Head of caudate nucleus (tissue), 42 donors: ENCODE measurements at regions not wholly inside any gene's neighbourhood (a gene's known extent, or its start where the extent isn't known, plus 50 kb on each side); places are given as distances from the start of the nearest gene placed in this dataset.
A peak's percentile ranks its signal among the peaks of the same experiment; 100 is the strongest.
"Not testable (repeated sequence)": the region's sequence is repeated elsewhere in the genome, so short reads cannot be mapped to it uniquely, and the experiment has no call there.

ENCODE experiments used
- DNase-seq, 42 donors: peaks; one replicate each; pipeline versions ENCODE4 v3.0.0 to v3.0.0-alpha.2; 2020 to 2021; ENCODE audit warnings: mixed read lengths in 7 of 42
- intact Hi-C: fragments of 100-400 bp; cut with DNase I; formaldehyde crosslinking; loops from one replicate; pipeline ENCODE4 v1.15.0; 2022

DNA sequence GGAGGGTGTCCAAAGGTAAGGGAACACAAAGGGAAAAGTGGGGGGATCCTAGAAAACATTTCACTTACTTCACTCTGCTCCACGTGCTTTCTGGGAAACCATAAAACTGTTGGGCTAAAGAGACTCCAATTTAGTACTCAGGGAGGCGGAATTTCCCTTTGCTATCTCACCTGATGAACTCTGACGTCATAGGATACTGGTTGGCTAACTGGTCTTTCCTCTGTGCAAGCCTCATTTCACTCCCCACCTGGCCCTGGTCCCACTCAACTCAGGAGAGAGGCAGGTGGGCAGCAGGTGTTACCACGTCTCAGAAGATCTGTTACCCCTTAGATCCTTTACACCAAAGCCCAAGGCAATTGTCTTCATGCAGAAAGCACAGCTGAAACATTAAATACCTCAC lies 51.8 kb upstream of the PMAIP1 start:
- intact Hi-C loops = no loop called here
- DNase-seq = no peak

GRCh38 chr18:59847491-59847846 lies 52.3 kb upstream of the PMAIP1 start:
- intact Hi-C loops, DNase-seq: not testable (repeated sequence)

- DNase-seq = no peak
- intact Hi-C loops = no loop called here
These were observed 52.8 kb upstream of the PMAIP1 start for GRCh38 chr18:59846814-59847490.

DNA sequence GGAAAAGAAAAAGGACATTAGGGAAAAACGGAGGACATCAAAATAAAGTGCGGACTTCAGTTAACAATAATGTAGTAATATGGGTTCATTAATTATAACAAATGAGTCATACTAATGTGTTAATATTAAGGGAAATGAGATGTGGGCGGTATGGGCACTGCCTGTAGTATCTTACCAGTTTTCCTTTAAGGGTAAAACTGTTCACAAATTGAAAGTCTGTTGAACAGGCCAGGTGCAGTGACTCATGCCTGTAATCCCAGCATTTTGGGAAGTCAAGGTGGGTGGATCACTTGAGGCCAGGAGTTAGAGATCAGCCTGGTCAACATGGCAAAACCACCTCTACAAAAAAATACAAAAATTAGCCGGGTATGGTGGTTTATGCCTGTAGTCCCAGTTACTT lies 56.8 kb upstream of the PMAIP1 start:
- DNase-seq = no peak
- intact Hi-C loops = no loop called here

DNA sequence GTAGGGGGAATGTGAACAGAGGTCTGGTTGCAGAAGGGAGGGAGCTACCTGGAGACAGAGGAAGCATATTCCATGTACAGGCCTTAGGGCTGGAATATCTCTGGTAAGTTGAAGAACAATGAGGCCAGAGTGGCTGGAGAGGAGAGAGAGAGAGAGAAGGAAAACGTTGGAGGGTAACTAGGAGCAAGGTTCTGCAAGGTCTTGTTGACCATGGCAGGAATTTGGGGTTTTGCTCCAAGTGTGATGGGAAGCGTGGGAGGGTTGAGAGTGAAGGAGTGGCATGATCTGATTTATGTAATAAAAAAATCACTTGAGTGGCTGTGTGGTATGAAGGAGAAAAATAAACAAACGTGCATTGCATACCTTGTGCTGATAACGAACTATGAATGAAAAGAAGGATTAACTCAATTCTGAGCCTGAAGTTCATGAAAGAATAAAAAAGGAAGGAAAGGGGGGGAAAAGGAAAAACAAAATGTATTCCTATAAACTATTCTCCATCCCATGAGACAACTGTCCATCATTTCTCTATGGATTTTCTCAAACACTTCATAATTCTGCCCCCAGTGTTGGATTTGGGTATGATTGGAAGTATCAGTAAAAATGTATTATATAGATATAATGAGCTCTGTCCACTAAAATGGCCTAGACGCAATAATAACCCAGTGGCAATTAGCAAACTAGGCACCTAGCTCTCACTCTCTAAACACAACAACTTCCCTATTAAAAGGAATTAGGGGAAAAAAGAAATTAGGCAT lies 59.7 kb upstream of the PMAIP1 start:
- intact Hi-C loops = no loop called here
- no peak for DNase-seq

- intact Hi-C loops = no loop called here
- no peak for DNase-seq
These were observed 60.5 kb upstream of the PMAIP1 start for GRCh38 chr18:59839246-59839645.

- intact Hi-C loops = no loop called here
- DNase-seq = peak in 28 of 42 donors; percentile 7 to 73 (median 36)
These were observed 62.2 kb upstream of the PMAIP1 start for GRCh38 chr18:59837586-59837985.

GRCh38 chr18:59835605-59836379 lies 64.0 kb upstream of the PMAIP1 start:
- intact Hi-C loops = no loop called here
- no peak for DNase-seq

GRCh38 chr18:59834267-59834666 lies 65.5 kb upstream of the PMAIP1 start:
- intact Hi-C loops = no loop called here
- DNase-seq = no peak

- intact Hi-C loops = no loop called here
- DNase-seq = no peak
These were observed 66.0 kb upstream of the PMAIP1 start for GRCh38 chr18:59833785-59834184.

- peak in 41 of 42 donors; percentile 13 to 86 (median 72) for DNase-seq
- intact Hi-C loops = loop anchor here (5.0 kb wide), 1 partner anchor 361 kb away; no protein-coding TSS in a partner anchor
These were observed 76.1 kb upstream of the PMAIP1 start for GRCh38 chr18:59823596-59824195.

DNA sequence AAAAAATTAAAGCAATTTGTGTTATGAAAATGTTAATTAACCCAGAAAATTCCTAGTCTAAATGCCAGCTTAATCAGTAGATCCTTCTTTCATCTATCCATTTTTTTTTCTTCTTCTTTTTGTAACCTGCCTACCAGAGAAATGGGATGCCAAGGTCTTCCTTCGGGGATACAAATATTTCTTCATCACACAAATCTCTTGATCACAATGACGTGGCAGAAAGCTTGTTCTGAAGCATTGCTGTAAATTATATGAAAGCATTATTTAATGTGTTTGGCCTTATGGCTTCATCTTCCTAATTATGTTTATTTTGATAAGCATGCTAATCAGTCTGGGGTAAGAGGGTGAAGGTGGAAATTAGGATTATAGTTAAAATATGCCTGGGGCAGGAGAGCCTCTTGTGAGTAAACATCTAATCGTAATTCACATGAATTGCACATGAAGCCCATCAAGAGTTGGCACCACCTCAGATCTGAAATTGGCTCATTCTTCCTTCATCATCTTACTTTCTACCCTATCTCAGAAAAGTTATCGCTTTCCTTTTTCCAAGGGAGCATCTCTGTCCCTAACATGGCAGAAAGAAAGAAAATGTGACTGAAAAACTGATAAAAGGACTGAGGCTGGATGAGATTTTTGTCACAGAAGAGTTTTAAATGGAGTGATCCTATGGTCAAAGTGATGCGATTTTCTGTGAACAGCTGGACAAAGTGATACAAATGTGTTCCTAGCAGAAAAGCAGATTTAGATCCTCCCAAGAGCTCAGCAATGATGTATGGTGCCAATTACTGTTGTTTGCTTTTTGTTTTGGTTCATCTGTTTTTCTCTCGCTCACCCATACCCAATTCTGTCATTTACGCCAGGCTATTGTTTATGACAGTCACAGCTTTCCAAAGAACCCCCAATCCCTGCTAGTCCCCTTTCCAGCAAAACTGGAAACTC lies 76.9 kb upstream of the PMAIP1 start:
- DNase-seq = no peak
- intact Hi-C loops = loop anchor here (5.0 kb wide), 1 partner anchor 361 kb away; no protein-coding TSS in a partner anchor

DNA sequence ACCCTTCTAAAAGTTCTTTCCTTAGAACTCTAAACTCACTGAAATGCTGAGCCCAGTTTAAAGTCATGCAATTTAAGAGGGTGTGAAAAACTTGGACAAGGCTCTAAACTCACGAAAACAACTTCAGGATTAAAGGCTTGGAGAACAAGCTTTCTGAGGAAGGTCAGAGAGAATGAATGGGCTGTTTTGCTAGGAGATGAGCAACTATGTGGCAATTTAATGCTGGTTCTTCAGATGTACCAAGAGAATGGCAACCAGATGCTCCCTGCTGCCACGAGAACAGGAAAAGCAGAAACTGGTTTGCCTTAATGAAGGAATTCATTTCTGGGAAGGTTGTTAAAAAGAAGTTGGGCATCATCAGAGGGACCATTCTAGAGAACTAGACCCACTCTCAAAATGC lies 77.8 kb upstream of the PMAIP1 start:
- intact Hi-C loops = loop anchor here (5.0 kb wide), 1 partner anchor 360 kb away; no protein-coding TSS in a partner anchor
- DNase-seq = peak in 3 of 42 donors; percentile 9 to 23 (median 14)

- DNase-seq = no peak
- intact Hi-C loops = loop anchor here (5.0 kb wide), 1 partner anchor 358 kb away; no protein-coding TSS in a partner anchor
These were observed 79.1 kb upstream of the PMAIP1 start for GRCh38 chr18:59820663-59821062.

- intact Hi-C loops = no loop called here
- DNase-seq = no peak
These were observed 81.0 kb upstream of the PMAIP1 start for GRCh38 chr18:59818769-59819168.

DNA sequence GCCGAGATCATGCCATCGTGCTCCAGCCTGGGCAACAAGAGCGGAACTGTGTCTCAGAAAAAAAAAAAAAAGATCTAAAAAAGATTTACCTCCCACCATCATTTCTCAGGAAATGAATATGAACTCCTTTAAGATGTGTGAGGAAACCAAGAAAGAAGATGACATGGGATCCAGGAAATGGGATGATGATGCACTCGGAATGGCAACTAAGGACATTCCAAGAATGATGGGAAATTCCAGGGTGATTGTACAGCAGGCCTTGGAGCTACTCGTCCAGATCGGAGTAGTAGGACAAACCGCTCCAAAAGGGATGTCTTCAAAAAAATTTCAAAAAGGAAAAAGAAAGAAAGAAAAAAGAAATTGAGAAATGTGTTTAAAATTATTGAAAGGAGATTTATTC lies 84.9 kb upstream of the PMAIP1 start:
- intact Hi-C loops = no loop called here
- DNase-seq = no peak

GRCh38 chr18:59813942-59814341 lies 85.9 kb upstream of the PMAIP1 start:
- DNase-seq = no peak
- intact Hi-C loops = no loop called here

DNA sequence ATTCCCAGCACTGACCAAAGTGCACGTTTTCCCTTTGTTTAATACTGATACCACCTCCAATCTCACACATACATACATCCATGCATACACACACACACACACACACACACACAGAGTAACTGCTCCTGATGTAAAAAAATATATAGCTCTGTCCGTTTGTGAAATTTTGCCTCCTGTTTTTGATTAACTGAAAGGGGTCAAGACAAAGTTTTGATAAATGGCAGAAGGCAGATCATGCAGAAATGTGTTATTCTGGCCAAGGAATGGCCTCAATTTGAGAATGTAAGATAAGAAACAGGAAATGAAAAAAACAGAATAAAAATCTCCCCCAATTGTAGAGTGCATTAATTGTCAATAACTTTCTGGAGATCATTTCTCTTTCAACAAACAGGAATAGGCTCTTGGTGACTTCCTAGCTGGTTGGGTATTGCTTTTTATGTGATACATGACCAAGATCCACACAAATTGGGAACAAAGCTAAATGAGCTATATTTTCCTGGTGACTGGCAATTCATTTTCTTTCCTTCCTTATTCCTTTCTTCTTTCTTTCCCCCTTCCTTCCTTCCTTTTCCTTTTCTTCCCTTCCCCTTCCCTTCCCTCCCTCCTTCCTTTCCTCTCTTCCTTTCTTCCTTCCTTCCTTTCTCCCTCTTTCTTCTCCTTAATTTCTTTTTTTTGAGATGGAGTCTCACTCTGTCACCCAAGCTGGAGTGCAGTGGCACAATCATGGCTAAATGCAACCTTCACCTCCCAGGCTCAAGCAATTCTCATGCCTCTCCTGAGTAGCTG lies 88.9 kb upstream of the PMAIP1 start:
- intact Hi-C loops = no loop called here
- DNase-seq = no peak
